SK-N-SH (cell line): ENCODE measurements at regions not wholly inside any gene's neighbourhood (a gene's known extent, or its start where the extent isn't known, plus 50 kb on each side); places are given as distances from the start of the nearest gene placed in this dataset.

ENCODE experiments used
- CTCF ChIA-PET: fragments of 300-600, 350-600 bp; formaldehyde crosslinking; extraction: SDS; loops from one replicate; lab custom pipeline; 2021; lab: Yijun Ruan, JAX
- POLR2A ChIA-PET: fragments of 350-600 bp; sonication (Branson Sonifier 250); formaldehyde crosslinking; extraction: SDS; loops from one replicate; lab custom pipeline; 2020; ENCODE audit warnings: antibody characterized with exemption, inconsistent platforms; lab: Yijun Ruan, JAX
- DNase-seq: peaks from one replicate; pipeline ENCODE4 v3.0.0; 2012
- H2AFZ ChIP-seq: fragments of 200-600 bp; sonication (generic); 2 replicates; pipeline ENCODE4 v1.8.1; 2016; ENCODE audit warnings: antibody characterized with exemption, mild to moderate bottlenecking, low read depth
- H3F3A ChIP-seq: fragments of 200-600 bp; sonication (generic); replicated peaks from 2 replicates; pipeline ENCODE3; 2016; ENCODE audit warnings: antibody characterized with exemption, mild to moderate bottlenecking; ENCODE audit not compliant: insufficient read depth
- H3K27ac ChIP-seq, 2 experiments: fragments of 200-500 bp in 1 of 2; fragments of 200-600 bp in 1 of 2; sonication (Bioruptor generic) in 1 of 2; sonication (generic), shearing (Covaris generic) in 1 of 2; 2 replicates each; pipeline versions ENCODE4 v1.5.1 to v1.6.1; 2014 to 2016; ENCODE audit warnings: low read depth in 2 of 2, inconsistent platforms in 1 of 2, low read length in 1 of 2, mild to moderate bottlenecking in 1 of 2, mixed read lengths in 1 of 2
- H3K27me3 ChIP-seq: fragments of 200-600 bp; sonication (generic), shearing (Covaris generic); 2 replicates; pipeline ENCODE4 v1.6.1; 2016; ENCODE audit warnings: mixed run types; ENCODE audit not compliant: insufficient read depth
- H3K36me3 ChIP-seq, 2 experiments: fragments of 200-500 bp in 1 of 2; fragments of 200-600 bp in 1 of 2; sonication (Bioruptor generic) in 1 of 2; sonication (generic) in 1 of 2; replicated peaks in 1 of 2; 2 replicates each; pipeline versions ENCODE3 to v1.5.1; 2014 to 2016; ENCODE audit warnings: low read length in 1 of 2, mild to moderate bottlenecking in 1 of 2; ENCODE audit not compliant: insufficient read depth in 2 of 2, control insufficient read depth in 1 of 2
- H3K4me1 ChIP-seq, 2 experiments: fragments of 200-500 bp in 1 of 2; fragments of 200-600 bp in 1 of 2; sonication (Bioruptor generic) in 1 of 2; sonication (generic), shearing (Covaris generic) in 1 of 2; 2 replicates each; pipeline versions ENCODE4 v1.5.1 to v1.6.1; 2014 to 2016; ENCODE audit warnings: low read depth in 1 of 2, low read length in 1 of 2, mixed run types in 1 of 2; ENCODE audit not compliant: insufficient read depth in 2 of 2, control insufficient read depth in 1 of 2
- H3K4me2 ChIP-seq: fragments of 200-600 bp; sonication (generic), shearing (Covaris generic); 2 replicates; pipeline ENCODE4 v1.6.1; 2017; ENCODE audit warnings: mixed run types
- H3K4me3 ChIP-seq, 2 experiments: fragments of 200-500 bp in 1 of 2; fragments of 200-600 bp in 1 of 2; sonication (Bioruptor generic) in 1 of 2; sonication (generic), shearing (Covaris generic) in 1 of 2; 2 replicates each; pipeline versions ENCODE4 v1.5.1 to v1.8.1; 2014 to 2016; ENCODE audit warnings: low read depth in 2 of 2, inconsistent platforms in 1 of 2, low read length in 1 of 2, mild to moderate bottlenecking in 1 of 2, mixed read lengths in 1 of 2, moderate library complexity in 1 of 2
- H3K79me2 ChIP-seq: fragments of 200-600 bp; sonication (generic); 2 replicates; pipeline ENCODE4 v1.8.1; 2017; ENCODE audit warnings: mild to moderate bottlenecking; ENCODE audit not compliant: insufficient read depth
- H3K9ac ChIP-seq: fragments of 200-600 bp; sonication (generic); 2 replicates; pipeline ENCODE4 v1.6.1; 2017; ENCODE audit warnings: mixed run types
- H3K9me2 ChIP-seq: fragments of 200-600 bp; sonication (generic); 2 replicates; pipeline ENCODE4 v1.6.1; 2017; ENCODE audit warnings: mixed run types
- H3K9me3 ChIP-seq: fragments of 200-600 bp; sonication (generic); 2 replicates; pipeline ENCODE4 v1.6.1; 2017; ENCODE audit warnings: mixed run types, mild to moderate bottlenecking, moderate library complexity
- H4K20me1 ChIP-seq: fragments of 200-600 bp; sonication (generic); 2 replicates; pipeline ENCODE4 v1.6.1; 2017; ENCODE audit warnings: mild to moderate bottlenecking, mixed run types; ENCODE audit not compliant: insufficient read depth
- ELF1 ChIP-seq: IDR thresholded peaks from 2 replicates; pipeline ENCODE4 v1.4.0; 2012
- EP300 ChIP-seq, 2 experiments: IDR thresholded peaks; 2 replicates each; pipeline versions ENCODE4 v1.4.0 to v1.6.1; 2012; ENCODE audit warnings: borderline replicate concordance in 1 of 2, low read depth in 1 of 2, low read length in 1 of 2
- FOSL2 ChIP-seq: IDR thresholded peaks from 2 replicates; pipeline ENCODE4 v1.4.0; 2012; ENCODE audit warnings: low read depth, mild to moderate bottlenecking, moderate library complexity, borderline replicate concordance
- FOXJ3 ChIP-seq: sonication (generic); formaldehyde crosslinking; IDR thresholded peaks from 2 replicates; pipeline ENCODE4 v1.5.1; 2020; ENCODE audit warnings: mild to moderate bottlenecking, missing genetic modification reagents
- FOXM1 ChIP-seq: IDR thresholded peaks from 2 replicates; pipeline ENCODE4 v1.4.0; 2012; ENCODE audit warnings: low read depth, mild to moderate bottlenecking
- GABPA ChIP-seq: IDR thresholded peaks from 2 replicates; pipeline ENCODE4 v1.4.0; 2012; ENCODE audit warnings: low read depth, mild to moderate bottlenecking
- MXI1 ChIP-seq: IDR thresholded peaks from 2 replicates; pipeline ENCODE4 v1.6.1; 2012; ENCODE audit warnings: mild to moderate bottlenecking, low read depth, low read length, improper control_type of control experiment
- NFIC ChIP-seq: IDR thresholded peaks from 2 replicates; pipeline ENCODE4 v1.4.0; 2012; ENCODE audit warnings: borderline replicate concordance
- POLR2AphosphoS5 ChIP-seq: IDR thresholded peaks from 2 replicates; pipeline ENCODE4 v1.6.1; 2012; ENCODE audit warnings: low read depth, low read length
- RCOR1 ChIP-seq: fragments of 150-350 bp; IDR thresholded peaks from 2 replicates; pipeline ENCODE4 v1.6.1; 2017; ENCODE audit warnings: antibody characterized with exemption, low read length
- RXRA ChIP-seq: IDR thresholded peaks from 2 replicates; pipeline ENCODE4 v1.4.0; 2012; ENCODE audit warnings: low read depth, mild to moderate bottlenecking, borderline replicate concordance
- SIN3A ChIP-seq: IDR thresholded peaks from 2 replicates; pipeline ENCODE4 v1.6.1; 2012; ENCODE audit warnings: low read depth, mild to moderate bottlenecking, low read length, moderate library complexity, borderline replicate concordance
- SMC3 ChIP-seq: IDR thresholded peaks from 2 replicates; pipeline ENCODE4 v1.6.1; 2012; ENCODE audit warnings: low read depth, low read length, improper control_type of control experiment
- TCF12 ChIP-seq: IDR thresholded peaks from 2 replicates; pipeline ENCODE4 v1.4.0; 2012
- YY1 ChIP-seq: IDR thresholded peaks from 2 replicates; pipeline ENCODE4 v1.4.0; 2012; ENCODE audit warnings: low read depth, mild to moderate bottlenecking
- WGBS: methylation state at CpG from one replicate; pipeline ENCODE4 v1.1.6; 2017; ENCODE audit warnings: low lambda C conversion rate; 5-methylcytosine and 5-hydroxymethylcytosine counted together
- TF ChIP-seq, protein P1 (sequence below): fragments of 200-600 bp; sonication (generic); IDR thresholded peaks from 2 replicates; pipeline ENCODE4 v1.6.1; 2017; ENCODE audit warnings: antibody characterized with exemption, mild to moderate bottlenecking, moderate library complexity
- TF ChIP-seq, protein P2 (sequence below): IDR thresholded peaks from 2 replicates; pipeline ENCODE4; 2012
- TF ChIP-seq, protein P3 (sequence below): IDR thresholded peaks from 2 replicates; pipeline ENCODE4 v1.4.0; 2012; ENCODE audit warnings: low read depth
- TF ChIP-seq, protein P4 (sequence below): fragments of 150-350 bp; IDR thresholded peaks from 2 replicates; pipeline ENCODE4 v1.6.1; 2017; ENCODE audit warnings: antibody characterized with exemption, low read length, low read depth, borderline replicate concordance
- TF ChIP-seq, protein P5 (sequence below): fragments of 150-350 bp; IDR thresholded peaks from 2 replicates; pipeline ENCODE4 v1.6.1; 2016; ENCODE audit warnings: mild to moderate bottlenecking, low read depth, low read length
- TF ChIP-seq, protein P6 (sequence below): IDR thresholded peaks from 2 replicates; pipeline ENCODE4 v1.6.1; 2012; ENCODE audit warnings: mild to moderate bottlenecking, low read depth, low read length, moderate library complexity

DNA sequence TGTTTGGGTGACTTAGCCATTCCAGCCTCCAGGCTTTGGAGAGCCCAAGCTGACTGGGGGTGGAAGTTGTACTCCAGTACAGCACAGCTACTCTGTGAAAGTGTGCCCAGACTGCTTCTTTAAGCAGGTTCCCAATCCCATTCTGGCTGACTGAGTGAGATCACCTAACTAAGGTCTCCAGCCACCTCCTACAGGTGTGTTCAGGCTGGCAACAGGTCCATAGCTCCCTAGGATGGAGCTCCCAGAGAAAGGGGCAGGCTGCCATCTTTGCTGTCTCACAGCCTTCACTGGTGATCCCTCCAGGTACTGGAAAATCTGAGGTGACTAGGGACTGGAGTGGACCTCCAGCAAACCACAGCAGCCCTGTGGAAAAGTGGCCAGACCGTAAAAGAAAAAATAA lies 445.3 kb upstream of the KCNMB2 start:
- H3K9me2 ChIP-seq, result no peaks in the 10 kb centered on the region
- no peak for TF ChIP-seq FOXJ3 (CRISPR knock-in tag)
- no peak for TF ChIP-seq SMC3
- no peak for TF ChIP-seq FOXM1
- TF ChIP-seq RCOR1, result no peak
- no peak for TF ChIP-seq RXRA
- TF ChIP-seq EP300 (IDR thresholded peaks at IDR 0.05; ENCODE audit: borderline replicate concordance in 1 of 2, low read depth in 1 of 2, low read length in 1 of 2), result no peak
- TF ChIP-seq, protein P1, sequence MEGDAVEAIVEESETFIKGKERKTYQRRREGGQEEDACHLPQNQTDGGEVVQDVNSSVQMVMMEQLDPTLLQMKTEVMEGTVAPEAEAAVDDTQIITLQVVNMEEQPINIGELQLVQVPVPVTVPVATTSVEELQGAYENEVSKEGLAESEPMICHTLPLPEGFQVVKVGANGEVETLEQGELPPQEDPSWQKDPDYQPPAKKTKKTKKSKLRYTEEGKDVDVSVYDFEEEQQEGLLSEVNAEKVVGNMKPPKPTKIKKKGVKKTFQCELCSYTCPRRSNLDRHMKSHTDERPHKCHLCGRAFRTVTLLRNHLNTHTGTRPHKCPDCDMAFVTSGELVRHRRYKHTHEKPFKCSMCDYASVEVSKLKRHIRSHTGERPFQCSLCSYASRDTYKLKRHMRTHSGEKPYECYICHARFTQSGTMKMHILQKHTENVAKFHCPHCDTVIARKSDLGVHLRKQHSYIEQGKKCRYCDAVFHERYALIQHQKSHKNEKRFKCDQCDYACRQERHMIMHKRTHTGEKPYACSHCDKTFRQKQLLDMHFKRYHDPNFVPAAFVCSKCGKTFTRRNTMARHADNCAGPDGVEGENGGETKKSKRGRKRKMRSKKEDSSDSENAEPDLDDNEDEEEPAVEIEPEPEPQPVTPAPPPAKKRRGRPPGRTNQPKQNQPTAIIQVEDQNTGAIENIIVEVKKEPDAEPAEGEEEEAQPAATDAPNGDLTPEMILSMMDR, result no peak
- TF ChIP-seq, protein P2, sequence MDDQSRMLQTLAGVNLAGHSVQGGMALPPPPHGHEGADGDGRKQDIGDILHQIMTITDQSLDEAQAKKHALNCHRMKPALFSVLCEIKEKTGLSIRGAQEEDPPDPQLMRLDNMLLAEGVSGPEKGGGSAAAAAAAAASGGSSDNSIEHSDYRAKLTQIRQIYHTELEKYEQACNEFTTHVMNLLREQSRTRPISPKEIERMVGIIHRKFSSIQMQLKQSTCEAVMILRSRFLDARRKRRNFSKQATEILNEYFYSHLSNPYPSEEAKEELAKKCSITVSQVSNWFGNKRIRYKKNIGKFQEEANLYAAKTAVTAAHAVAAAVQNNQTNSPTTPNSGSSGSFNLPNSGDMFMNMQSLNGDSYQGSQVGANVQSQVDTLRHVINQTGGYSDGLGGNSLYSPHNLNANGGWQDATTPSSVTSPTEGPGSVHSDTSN, result no peak
- no peak for TF ChIP-seq NFIC
- TF ChIP-seq SIN3A, result no peak
- TF ChIP-seq, protein P3, sequence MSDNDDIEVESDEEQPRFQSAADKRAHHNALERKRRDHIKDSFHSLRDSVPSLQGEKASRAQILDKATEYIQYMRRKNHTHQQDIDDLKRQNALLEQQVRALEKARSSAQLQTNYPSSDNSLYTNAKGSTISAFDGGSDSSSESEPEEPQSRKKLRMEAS, result no peak
- TF ChIP-seq YY1, result no peak
- TF ChIP-seq TCF12, result no peak
- DNase-seq, result no peak
- POLR2A ChIA-PET, result no interaction called here
- H3K9ac ChIP-seq, result no peak overlapping the region
- no peaks in the 10 kb centered on the region for H3F3A ChIP-seq
- no peak overlapping the region for H3K4me3 ChIP-seq
- peaks cover 11% of the 10 kb centered on the region for H3K9me3 ChIP-seq
- 83% methylated on average over 1 of the region's 1 CpG for WGBS
- no peaks in the 10 kb centered on the region for H4K20me1 ChIP-seq
- no peak overlapping the region for H3K27ac ChIP-seq
- peaks cover 0 to 4% of the 10 kb centered on the region in 2 experiments for H3K36me3 ChIP-seq
- H3K79me2 ChIP-seq, result no peaks in the 10 kb centered on the region
- H3K4me1 ChIP-seq, result peaks cover 2 to 8% of the 10 kb centered on the region in 2 experiments; a peak in 3 of 4 replicates
- no peaks in the 10 kb centered on the region for H3K27me3 ChIP-seq
- CTCF ChIA-PET, result no interaction called here
- H2AFZ ChIP-seq, result no peak overlapping the region
- H3K4me2 ChIP-seq, result no peak overlapping the region

DNA sequence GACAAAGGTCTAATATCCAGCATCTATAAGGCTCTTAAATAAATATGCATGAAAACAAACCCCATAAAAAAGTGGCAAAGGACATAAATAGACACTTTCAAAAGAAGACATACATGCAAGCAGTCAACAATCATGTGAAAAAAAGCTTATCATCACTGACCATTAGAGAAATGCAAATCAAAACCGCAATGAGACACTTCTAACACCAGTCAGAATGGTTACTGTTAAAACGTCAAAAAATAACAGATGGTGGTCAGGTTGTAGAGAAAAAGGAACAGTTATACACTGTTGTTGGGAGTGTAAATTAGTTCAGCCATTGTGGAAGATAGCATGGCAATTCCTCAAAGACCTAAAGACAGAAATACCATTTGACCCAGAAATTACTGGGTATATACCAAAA lies 440.7 kb upstream of the KCNMB2 start:
- Histone ChIP-seq H3K9me3 (peaks cover 11% of the 10 kb centered on the region), H3K4me2 (no peak overlapping the region), H3K27ac (no peak overlapping the region), H3K36me3 (peaks cover 0 to 4% of the 10 kb centered on the region in 2 experiments), H3K4me1 (peaks cover 0 to 2% of the 10 kb centered on the region in 2 experiments; a peak in 1 of 4 replicates), H3F3A (no peaks in the 10 kb centered on the region), H2AFZ (no peak overlapping the region), H3K27me3 (no peaks in the 10 kb centered on the region), H3K9me2 (no peaks in the 10 kb centered on the region), H3K79me2 (no peaks in the 10 kb centered on the region), H3K4me3 (no peak overlapping the region), H3K9ac (no peak overlapping the region), H4K20me1 (no peaks in the 10 kb centered on the region)
- CTCF ChIA-PET, result no interaction called here
- no peak for DNase-seq
- POLR2A ChIA-PET, result no interaction called here
- 94% methylated on average over 2 of the region's 2 CpGs for WGBS
- TF ChIP-seq FOXJ3 (CRISPR knock-in tag) (no peak), ELF1 (no peak), GABPA (no peak), MXI1 (no peak), FOSL2 (no peak), POLR2AphosphoS5 (no peak)
- TF ChIP-seq, protein P4, sequence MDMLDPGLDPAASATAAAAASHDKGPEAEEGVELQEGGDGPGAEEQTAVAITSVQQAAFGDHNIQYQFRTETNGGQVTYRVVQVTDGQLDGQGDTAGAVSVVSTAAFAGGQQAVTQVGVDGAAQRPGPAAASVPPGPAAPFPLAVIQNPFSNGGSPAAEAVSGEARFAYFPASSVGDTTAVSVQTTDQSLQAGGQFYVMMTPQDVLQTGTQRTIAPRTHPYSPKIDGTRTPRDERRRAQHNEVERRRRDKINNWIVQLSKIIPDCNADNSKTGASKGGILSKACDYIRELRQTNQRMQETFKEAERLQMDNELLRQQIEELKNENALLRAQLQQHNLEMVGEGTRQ, result no peak
- TF ChIP-seq, protein P5, sequence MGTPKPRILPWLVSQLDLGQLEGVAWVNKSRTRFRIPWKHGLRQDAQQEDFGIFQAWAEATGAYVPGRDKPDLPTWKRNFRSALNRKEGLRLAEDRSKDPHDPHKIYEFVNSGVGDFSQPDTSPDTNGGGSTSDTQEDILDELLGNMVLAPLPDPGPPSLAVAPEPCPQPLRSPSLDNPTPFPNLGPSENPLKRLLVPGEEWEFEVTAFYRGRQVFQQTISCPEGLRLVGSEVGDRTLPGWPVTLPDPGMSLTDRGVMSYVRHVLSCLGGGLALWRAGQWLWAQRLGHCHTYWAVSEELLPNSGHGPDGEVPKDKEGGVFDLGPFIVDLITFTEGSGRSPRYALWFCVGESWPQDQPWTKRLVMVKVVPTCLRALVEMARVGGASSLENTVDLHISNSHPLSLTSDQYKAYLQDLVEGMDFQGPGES, result no peak
- TF ChIP-seq, protein P3, result no peak
- TF ChIP-seq, protein P6, sequence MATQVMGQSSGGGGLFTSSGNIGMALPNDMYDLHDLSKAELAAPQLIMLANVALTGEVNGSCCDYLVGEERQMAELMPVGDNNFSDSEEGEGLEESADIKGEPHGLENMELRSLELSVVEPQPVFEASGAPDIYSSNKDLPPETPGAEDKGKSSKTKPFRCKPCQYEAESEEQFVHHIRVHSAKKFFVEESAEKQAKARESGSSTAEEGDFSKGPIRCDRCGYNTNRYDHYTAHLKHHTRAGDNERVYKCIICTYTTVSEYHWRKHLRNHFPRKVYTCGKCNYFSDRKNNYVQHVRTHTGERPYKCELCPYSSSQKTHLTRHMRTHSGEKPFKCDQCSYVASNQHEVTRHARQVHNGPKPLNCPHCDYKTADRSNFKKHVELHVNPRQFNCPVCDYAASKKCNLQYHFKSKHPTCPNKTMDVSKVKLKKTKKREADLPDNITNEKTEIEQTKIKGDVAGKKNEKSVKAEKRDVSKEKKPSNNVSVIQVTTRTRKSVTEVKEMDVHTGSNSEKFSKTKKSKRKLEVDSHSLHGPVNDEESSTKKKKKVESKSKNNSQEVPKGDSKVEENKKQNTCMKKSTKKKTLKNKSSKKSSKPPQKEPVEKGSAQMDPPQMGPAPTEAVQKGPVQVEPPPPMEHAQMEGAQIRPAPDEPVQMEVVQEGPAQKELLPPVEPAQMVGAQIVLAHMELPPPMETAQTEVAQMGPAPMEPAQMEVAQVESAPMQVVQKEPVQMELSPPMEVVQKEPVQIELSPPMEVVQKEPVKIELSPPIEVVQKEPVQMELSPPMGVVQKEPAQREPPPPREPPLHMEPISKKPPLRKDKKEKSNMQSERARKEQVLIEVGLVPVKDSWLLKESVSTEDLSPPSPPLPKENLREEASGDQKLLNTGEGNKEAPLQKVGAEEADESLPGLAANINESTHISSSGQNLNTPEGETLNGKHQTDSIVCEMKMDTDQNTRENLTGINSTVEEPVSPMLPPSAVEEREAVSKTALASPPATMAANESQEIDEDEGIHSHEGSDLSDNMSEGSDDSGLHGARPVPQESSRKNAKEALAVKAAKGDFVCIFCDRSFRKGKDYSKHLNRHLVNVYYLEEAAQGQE, result no peak
